Glomerular visceral epithelial cell (primary cell): ENCODE measurements at regions not wholly inside any gene's neighbourhood (a gene's known extent, or its start where the extent isn't known, plus 50 kb on each side); places are given as distances from the start of the nearest gene placed in this dataset.

Source experiments
- DNase-seq: peaks from one replicate; pipeline ENCODE4 v3.0.0-alpha.2; 2016; ENCODE audit errors: extremely low spot score

DNA sequence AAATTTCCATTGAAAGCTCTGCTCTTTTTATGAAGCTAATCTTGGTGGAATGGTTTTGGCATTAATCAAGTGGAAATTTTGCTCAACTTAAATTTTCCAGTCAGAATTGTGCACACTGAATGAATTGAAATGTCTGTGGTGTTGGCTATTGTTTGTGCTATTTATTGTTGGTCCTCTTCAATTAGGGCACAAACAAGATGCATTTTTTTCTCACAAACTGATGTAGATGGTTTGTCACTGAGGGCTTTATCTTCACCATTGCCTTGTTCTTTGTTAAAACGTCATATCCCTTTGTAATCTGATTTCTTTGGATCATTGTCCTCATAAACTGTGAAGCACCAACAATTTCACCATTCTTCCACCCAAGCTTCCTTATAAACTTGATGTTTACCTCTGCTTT lies 152.1 kb upstream of the RHOBTB1 start:
- DNase-seq: no peak

DNA sequence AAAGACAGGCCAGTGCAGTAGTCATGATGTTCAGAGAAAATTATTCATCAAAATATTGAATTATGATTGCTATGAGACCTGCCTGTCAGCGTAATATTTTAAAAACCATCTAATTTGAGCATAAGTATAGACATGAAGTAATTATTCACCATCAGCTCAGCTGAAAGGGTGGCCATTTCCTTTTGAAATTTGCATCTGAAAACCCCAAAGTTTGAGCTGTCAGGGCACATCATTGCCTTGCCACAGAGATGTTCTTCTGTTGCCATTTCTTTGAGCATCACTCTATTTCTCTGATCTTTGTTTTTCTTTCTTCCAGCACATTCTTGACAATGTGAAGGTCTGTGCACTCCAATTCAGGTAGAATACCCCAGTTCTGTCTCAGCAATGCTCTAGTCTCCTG lies 147.5 kb upstream of the RHOBTB1 start:
- DNase-seq: no peak

DNA sequence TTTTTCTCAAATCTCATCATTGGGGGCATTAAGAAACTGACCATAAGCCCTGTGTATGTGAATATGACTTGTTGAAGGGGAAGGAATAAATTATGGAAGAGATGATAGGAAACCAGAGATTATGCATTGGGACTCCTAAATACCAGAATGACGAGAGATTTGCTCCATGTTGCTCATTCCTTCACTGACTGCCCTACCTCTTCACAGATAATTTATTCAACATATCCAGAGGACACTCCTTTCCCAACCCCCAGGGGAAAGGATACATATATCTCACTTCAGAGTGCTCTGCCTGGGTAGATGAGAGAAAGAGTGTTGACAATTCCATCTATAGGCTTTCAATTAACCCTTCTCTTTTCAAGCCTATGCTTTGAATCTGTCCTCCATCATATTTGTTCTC lies 145.3 kb upstream of the RHOBTB1 start:
- no peak for DNase-seq

DNA sequence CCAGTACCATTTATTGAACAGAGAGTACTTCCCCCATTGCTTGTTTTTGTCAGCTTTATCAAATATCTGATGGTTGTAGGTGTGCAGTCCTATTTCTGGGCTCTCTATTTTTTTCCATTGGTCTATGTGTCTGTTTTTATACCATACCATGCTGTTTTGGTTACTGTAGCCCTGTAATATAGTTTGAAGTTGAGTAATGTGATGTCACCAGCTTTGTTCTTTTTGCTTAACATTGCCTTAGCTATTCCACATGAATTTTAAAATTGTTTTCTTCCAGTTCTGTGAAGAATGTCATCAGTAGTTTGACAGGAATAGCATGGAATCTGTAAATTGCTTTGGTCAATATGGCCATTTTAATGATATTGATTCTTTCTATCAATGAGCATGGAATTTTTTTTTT lies 140.5 kb upstream of the RHOBTB1 start:
- no peak for DNase-seq

DNA sequence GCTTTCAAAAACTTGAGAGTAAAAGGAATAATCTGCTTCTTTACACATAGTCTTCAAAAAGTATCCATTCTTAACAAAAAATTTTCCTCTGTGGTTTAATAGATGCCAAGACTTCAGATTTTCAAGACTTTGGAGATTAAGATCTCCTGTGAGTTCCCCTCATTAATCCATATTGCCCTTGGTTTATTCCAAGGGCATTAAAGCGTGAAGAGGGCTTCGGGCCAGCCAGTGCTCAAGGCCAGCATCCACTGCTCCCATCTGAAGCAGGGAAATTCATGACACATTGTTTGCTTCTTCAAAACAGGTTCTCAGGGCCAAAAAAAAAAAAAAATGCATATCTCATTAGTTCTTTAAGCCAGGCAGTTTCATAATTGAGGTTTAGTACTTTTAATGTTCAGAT lies 137.3 kb upstream of the RHOBTB1 start:
- no peak for DNase-seq

DNA sequence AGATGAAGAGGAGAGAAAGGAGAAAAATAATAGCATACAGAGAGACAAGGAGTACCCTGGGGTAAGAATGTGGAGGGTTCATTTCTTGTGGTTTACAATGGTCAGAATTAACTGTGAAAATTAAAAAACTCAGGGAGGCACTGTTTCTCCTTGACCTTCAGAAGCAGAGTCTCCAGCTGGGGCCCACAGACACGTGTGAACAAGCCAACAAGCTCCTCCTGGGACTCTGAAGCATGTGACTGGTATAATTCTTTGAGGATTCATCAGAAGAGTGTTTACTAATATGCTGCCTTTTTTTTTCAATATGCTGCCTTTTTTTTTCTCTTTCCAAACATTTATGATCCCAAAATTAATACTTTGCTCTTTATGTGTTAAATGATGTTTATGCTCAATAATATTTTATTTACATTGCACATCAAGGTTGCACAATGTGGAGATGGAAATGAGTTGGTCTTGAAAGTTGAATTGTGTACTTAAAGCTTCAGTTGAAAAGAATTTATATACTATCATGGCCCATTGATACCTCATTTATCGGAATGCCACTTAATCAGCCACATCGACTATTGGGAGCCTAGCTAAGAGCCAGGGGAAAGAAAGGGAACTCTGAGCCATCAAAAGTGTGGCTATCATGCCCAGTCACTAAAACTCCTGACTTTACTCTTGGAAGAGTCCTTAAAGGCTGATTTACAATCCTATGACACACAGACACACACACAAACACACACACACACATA lies 134.7 kb upstream of the RHOBTB1 start:
- DNase-seq: no peak

- DNase-seq: no peak
Measured at GRCh38 chr10:61076572-61077114, 132.7 kb upstream of the RHOBTB1 start.

- no peak for DNase-seq
Measured at GRCh38 chr10:61073391-61073790, 129.4 kb upstream of the RHOBTB1 start.

DNA sequence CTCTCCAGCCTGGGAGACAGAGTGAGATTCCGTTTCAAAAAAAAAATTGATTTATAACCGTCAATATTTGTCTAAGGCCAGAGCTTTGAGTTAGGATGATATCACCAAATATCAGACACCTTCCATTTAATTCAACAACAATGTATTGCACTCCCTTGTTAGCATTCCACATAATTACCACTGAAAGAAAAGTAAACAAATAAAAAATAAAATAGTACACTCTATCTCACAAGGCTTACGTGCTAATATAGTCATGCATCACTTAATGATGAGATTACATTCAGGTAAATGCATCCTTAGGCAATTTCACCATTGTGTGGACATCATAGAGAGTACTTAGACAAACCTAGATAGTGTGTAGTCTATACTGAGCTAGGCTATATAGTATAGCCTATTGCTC lies 127.6 kb upstream of the RHOBTB1 start:
- DNase-seq: no peak

DNA sequence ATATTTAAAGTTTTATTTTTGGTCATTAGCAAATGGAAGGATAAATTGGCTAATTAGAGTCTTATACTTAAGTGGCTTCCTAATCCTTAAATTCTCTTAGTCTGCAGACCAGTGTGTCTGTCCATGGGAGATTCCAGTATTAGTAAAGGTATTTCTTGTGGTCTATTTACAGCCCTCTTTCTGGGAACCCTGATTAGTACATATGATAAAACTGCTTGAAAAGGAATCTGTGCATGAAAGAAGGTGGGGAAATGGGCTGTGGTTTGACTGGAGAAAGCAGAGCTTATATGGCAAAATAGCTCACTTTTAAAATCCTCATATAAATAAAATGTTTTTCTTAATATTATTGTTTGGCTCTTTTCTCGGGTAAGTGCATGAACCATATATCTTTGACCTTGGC lies 124.5 kb upstream of the RHOBTB1 start:
- DNase-seq: no peak

- DNase-seq: no peak
Measured at GRCh38 chr10:61067671-61068336, 123.8 kb upstream of the RHOBTB1 start.

DNA sequence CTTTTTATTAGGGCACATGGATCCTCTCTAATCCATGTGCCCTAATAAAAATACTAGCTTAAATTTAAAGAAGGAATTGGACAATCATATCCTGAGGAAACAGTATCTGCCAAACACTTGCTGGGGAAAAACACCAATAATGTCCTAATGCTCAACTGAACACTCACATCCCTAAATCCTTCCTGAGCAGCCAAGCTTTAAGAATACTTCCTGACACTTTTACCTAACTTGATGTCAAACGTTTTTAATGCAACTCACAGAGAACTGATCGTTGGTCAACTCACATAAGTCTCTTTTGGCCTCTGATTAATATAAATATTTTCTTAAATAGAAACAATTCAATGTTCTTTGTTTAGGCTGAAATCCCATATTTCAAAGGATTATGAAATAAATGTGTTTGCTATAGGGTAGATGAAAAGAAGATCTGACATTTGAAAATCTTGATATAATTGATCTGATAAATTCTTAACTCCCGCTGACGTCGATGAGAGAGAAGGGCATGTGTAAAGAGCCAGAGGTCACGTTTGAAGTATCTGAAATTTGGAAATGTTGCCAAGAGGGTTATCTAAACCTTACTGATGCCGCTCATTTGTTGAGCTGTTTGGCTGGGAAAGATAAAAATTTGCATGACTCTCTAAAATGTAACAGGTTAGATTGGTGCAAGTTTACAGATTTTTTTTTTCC lies 122.8 kb upstream of the RHOBTB1 start:
- DNase-seq: no peak

- DNase-seq: no peak
Measured at GRCh38 chr10:61065051-61065450, 121.1 kb upstream of the RHOBTB1 start.

DNA sequence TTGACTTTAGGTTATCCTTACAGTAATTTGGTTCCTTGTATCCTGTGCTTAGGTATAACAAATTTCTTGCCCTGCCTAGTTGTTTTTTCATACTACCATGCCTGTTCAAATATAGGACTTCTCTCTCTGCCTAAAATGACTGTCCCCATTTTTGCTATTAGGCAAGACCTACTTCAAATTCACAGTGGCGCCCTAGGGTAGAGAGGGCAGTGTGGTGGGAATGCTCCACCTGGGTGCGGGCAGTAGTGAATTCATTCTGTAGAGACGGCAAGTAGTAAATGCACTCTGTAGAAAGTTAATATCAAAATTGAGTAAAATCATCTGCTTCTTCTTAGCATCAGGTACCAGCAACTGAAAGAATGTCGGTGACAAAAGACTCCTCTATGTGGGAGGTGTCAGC lies 120.4 kb upstream of the RHOBTB1 start:
- no peak for DNase-seq

DNA sequence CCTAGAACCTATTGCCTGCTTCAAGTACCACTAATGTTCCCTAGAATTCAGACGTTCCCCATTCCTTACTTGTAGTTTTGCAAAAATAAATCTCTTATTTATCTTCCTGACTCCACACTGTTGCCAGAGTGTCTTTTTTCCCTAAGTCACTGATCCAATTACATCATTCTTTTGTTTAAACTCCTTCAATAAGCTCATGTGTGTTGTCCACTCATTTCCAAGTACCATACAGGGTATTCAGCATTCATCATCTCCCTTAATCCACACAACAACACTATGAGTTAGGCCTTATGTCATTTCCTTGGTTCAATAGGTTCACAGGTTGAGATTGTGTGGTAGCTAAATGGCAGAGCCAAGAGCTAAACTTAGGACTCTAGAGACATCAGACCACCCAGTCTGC lies 119.9 kb upstream of the RHOBTB1 start:
- no peak for DNase-seq

DNA sequence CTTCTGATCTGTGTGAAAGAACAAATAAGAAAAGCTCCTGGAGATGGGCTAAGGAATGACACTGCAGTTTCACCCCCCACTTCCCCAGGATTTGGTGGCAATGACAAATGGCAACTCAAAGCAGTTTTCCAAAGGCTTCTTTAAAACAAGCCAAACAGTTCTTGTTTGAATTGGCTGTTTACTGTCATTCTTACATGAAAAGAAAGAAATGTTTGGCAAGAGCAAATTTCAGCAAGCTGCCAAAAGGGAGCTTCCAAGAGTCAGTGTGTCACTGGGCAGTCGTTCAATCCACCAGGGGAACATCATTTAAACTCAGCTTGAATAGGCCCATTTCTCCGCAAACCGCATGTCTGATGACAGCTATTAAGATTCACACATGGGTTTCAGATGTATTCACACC lies 119.0 kb upstream of the RHOBTB1 start:
- DNase-seq: no peak

- DNase-seq: no peak
Measured at GRCh38 chr10:61061923-61062504, 118.0 kb upstream of the RHOBTB1 start.

DNA sequence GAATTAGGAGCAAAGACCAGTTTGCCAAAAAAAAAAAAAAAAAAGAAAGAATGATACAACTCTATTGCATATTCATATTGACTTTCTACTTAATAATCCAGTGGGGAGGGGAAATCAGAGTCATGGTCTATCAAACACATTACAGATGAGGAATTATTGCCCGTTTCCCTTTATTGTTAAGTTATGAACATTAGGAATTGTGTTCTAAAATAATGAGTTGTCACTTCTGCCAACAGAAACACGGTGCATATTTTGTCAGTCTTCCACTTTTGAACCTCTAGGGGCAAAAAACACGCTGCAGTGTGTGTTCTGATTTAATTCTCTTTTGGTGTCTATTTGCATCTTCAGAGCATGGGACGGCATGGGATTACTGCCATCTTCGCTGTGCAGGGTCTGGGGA lies 115.7 kb upstream of the RHOBTB1 start:
- no peak for DNase-seq

DNA sequence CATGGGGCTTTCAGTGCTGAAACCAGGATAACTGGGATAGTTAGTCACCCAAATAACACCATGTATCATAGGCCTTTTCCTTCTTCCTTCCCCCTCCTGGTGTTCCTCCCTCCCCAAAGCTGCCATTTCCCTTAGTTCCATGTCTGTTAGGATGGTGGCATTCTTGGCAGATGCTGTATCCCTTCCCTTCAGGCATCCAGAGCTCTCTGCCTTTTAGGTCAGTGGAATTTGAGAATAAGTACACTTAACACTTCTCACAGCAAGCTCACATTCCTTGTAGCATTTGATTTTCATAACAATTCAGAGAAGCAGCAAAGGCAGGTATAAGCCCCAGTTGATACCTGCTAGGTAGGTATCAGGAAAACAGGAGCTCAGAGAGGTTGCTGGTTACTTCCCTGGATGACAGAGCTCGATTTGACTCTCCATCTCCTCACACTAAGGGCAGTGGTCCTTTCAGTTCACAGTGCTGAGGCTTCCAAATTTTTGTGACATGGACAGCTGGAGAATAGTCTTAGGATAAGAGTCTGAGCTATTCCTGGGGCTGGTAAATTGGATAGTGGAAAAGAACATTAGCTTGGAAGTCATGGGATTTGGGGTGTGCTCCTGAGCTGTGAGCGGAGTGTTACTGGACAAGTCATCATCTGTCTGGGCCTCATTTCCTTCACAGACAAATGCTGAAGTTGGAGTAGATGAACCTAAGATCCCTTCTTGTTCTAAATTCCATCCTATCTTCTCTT lies 108.7 kb upstream of the RHOBTB1 start:
- no peak for DNase-seq

DNA sequence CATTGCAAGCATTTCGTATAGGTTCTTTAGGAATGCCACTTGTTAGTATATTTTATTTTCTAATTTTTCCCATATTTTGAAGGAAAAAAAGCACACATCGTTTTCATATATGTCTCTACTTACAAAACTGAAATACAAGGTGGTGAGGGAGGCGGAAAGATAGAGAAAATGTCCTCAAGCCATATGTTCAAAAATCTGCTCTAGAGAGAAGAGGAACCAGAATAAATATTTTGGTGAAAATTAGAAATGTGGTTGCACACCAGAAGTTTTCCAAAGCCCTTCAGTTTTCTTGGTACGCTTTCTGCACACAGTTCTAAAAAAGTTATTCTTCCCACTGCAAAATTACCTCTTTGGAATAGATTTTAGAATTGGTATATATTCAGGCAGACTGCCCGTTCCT lies 107.4 kb upstream of the RHOBTB1 start:
- DNase-seq: no peak

DNA sequence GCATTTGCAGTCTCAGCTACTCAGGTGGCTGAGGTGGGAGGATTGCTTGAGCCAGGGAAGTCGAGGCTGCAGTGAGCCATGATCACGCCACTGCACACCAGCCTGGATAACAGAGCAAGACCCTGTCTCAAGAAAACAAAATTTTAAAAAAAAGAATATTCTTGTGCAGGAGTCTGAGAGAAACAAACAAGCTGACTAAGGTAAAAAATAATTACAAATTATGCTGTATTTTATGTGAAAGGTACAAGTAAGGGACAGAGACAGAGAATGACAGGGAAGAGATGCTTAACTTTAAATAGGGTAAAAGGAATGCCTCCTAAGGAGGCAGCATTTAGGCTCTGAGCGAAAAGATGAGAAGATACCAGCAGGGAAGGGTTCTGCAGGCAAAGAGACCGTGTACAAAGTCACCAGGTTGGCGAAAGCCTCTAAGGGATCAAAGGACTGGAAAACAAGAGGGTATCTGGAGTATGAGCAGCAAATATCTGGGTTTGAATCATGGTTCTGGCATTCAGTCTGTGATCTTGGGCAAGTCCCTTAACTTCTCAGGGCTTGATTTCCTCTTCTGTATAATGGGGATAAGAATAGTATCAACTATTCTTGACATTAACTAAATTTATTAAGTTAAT lies 106.2 kb upstream of the RHOBTB1 start:
- DNase-seq: no peak
